GM23338 (cell line): ENCODE measurements at regions not wholly inside any gene's neighbourhood (a gene's known extent, or its start where the extent isn't known, plus 50 kb on each side); places are given as distances from the start of the nearest gene placed in this dataset.

Experiments used
- ATAC-seq: fragments of 200-7000 bp; cut with Tn5 transposase; 3 replicates; pipeline ENCODE4 v1.9.1; 2020
- DNase-seq: peaks from one replicate; pipeline ENCODE4 v3.0.0-alpha.2; 2015; ENCODE audit warnings: low spot score
- H2AFZ ChIP-seq: fragments of 200-600 bp; sonication (generic); 2 replicates; pipeline ENCODE4 v1.8.0; 2016; ENCODE audit warnings: antibody characterized with exemption, mild to moderate bottlenecking, moderate library complexity
- H3F3A ChIP-seq: fragments of 200-600 bp; sonication (generic); replicated peaks from 2 replicates; pipeline ENCODE4 v1.8.0; 2017; ENCODE audit warnings: antibody characterized with exemption, mixed run types, low read depth
- H3K27ac ChIP-seq: fragments of 200-600 bp; sonication (generic); 2 replicates; pipeline ENCODE4 v1.6.1; 2016; ENCODE audit warnings: low read depth
- H3K27me3 ChIP-seq: fragments of 200-600 bp; sonication (generic); 2 replicates; pipeline ENCODE4 v1.8.0; 2016; ENCODE audit warnings: mild to moderate bottlenecking, mixed run types, moderate library complexity; ENCODE audit not compliant: insufficient read depth
- H3K36me3 ChIP-seq: fragments of 200-600 bp; sonication (generic); 2 replicates; pipeline ENCODE4 v1.8.0; 2016; ENCODE audit warnings: mild to moderate bottlenecking; ENCODE audit not compliant: insufficient read depth
- H3K4me1 ChIP-seq: fragments of 200-600 bp; sonication (generic); 2 replicates; pipeline ENCODE4 v1.8.0; 2016; ENCODE audit warnings: mild to moderate bottlenecking, moderate library complexity; ENCODE audit not compliant: insufficient read depth
- H3K4me2 ChIP-seq: fragments of 200-600 bp; sonication (generic); 2 replicates; pipeline ENCODE4 v1.7.1; 2017; ENCODE audit warnings: mixed run types
- H3K4me3 ChIP-seq: fragments of 200-600 bp; sonication (generic); 2 replicates; pipeline ENCODE4 v1.6.1; 2016; ENCODE audit warnings: mixed run types
- H3K79me2 ChIP-seq: fragments of 200-600 bp; sonication (generic); replicated peaks from 2 replicates; pipeline ENCODE4 v1.8.0; 2017; ENCODE audit warnings: mild to moderate bottlenecking; ENCODE audit not compliant: insufficient read depth
- H3K9me2 ChIP-seq: fragments of 200-600 bp; sonication (generic); 2 replicates; pipeline ENCODE4 v1.8.0; 2017; ENCODE audit not compliant: insufficient read depth
- H4K20me1 ChIP-seq: fragments of 200-600 bp; sonication (generic); replicated peaks from 2 replicates; pipeline ENCODE4 v1.8.0; 2017; ENCODE audit warnings: mild to moderate bottlenecking; ENCODE audit not compliant: insufficient read depth
- H3K27ac Mint-ChIP-seq: 2 replicates; pipeline ENCODE4 v1.8.0; 2020; ENCODE audit warnings: inconsistent platforms, mild to moderate bottlenecking, moderate library complexity, mixed read lengths
- H3K27me3 Mint-ChIP-seq: 3 replicates; pipeline ENCODE4 v1.8.0; 2022; ENCODE audit warnings: low read depth, mild to moderate bottlenecking, moderate library complexity, mixed read lengths, inconsistent platforms; ENCODE audit not compliant: insufficient read depth, poor library complexity
- H3K36me3 Mint-ChIP-seq: 3 replicates; pipeline ENCODE4 v1.8.0; 2021; ENCODE audit warnings: low read depth, mild to moderate bottlenecking, inconsistent platforms, moderate library complexity, mixed read lengths
- H3K4me1 Mint-ChIP-seq: 3 replicates; pipeline ENCODE4 v1.8.0; 2020; ENCODE audit warnings: mild to moderate bottlenecking, inconsistent platforms, mixed read lengths
- H3K4me3 Mint-ChIP-seq: 3 replicates; pipeline ENCODE4 v1.8.0; 2021; ENCODE audit warnings: moderate library complexity, mild to moderate bottlenecking, inconsistent platforms, mixed read lengths
- H3K9me3 Mint-ChIP-seq: 3 replicates; pipeline ENCODE4 v1.8.0; 2020; ENCODE audit warnings: moderate library complexity, mild to moderate bottlenecking, inconsistent platforms, mixed read lengths
- CREB1 ChIP-seq: fragments of 250-450 bp; sonication (Bioruptor Pico); IDR thresholded peaks from 2 replicates; pipeline ENCODE4 v1.5.0; 2020; ENCODE audit warnings: low read depth, mild to moderate bottlenecking, moderate library complexity
- EZH2 ChIP-seq: fragments of 200-600 bp; sonication (generic); IDR thresholded peaks from one replicate; pipeline ENCODE4 v1.8.0; 2017; ENCODE audit warnings: antibody characterized with exemption, mild to moderate bottlenecking, low read depth; ENCODE audit not compliant: unreplicated experiment
- EZH2phosphoT487 ChIP-seq: fragments of 200-600 bp; sonication (generic); IDR thresholded peaks from one replicate; pipeline ENCODE4 v1.8.1; 2018; ENCODE audit warnings: antibody characterized with exemption; ENCODE audit not compliant: unreplicated experiment
- JUNB ChIP-seq: IDR thresholded peaks from one replicate; pipeline ENCODE4 v1.6.1; 2016; ENCODE audit warnings: antibody characterized with exemption; ENCODE audit not compliant: unreplicated experiment
- NANOG ChIP-seq: IDR thresholded peaks from 2 replicates; pipeline ENCODE4 v1.6.1; 2016; ENCODE audit warnings: antibody characterized with exemption, borderline replicate concordance
- POLR2AphosphoS5 ChIP-seq: IDR thresholded peaks from 2 replicates; pipeline ENCODE4 v1.6.1; 2016; ENCODE audit warnings: antibody characterized with exemption, low read depth
- STAT1 ChIP-seq: IDR thresholded peaks from one replicate; pipeline ENCODE4 v1.6.1; 2016; ENCODE audit warnings: antibody characterized with exemption; ENCODE audit not compliant: unreplicated experiment
- ZNF114 ChIP-seq: fragments of 250-450 bp; sonication (Bioruptor Pico); IDR thresholded peaks from 2 replicates; pipeline ENCODE4 v1.5.0; 2020; ENCODE audit warnings: mild to moderate bottlenecking, moderate library complexity
- ZNF331 ChIP-seq: fragments of 250-450 bp; sonication (Bioruptor Pico); IDR thresholded peaks from 2 replicates; pipeline ENCODE4 v1.5.0; 2020; ENCODE audit warnings: low read depth, mild to moderate bottlenecking, moderate library complexity
- TF ChIP-seq, protein P1 (sequence below): IDR thresholded peaks from 2 replicates; pipeline ENCODE4 v1.6.1; 2016; ENCODE audit warnings: antibody characterized with exemption
- TF ChIP-seq, protein P2 (sequence below): fragments of 250-450 bp; sonication (Bioruptor Pico); IDR thresholded peaks from 2 replicates; pipeline ENCODE4 v1.5.0; 2020; ENCODE audit warnings: mild to moderate bottlenecking, moderate library complexity
- TF ChIP-seq, protein P3 (sequence below), 2 experiments: fragments of 200-600 bp in 1 of 2; sonication (generic) in 1 of 2; conservative IDR thresholded peaks; 2 replicates each; pipeline versions ENCODE4 v1.5.1 to v1.6.1; 2016 to 2017; ENCODE audit warnings: antibody characterized with exemption in 2 of 2, low read depth in 2 of 2, mild to moderate bottlenecking in 2 of 2, moderate library complexity in 1 of 2
- TF ChIP-seq, protein P4 (sequence below): IDR thresholded peaks from one replicate; pipeline ENCODE4 v1.6.1; 2018; ENCODE audit warnings: antibody characterized with exemption; ENCODE audit not compliant: unreplicated experiment

DNA sequence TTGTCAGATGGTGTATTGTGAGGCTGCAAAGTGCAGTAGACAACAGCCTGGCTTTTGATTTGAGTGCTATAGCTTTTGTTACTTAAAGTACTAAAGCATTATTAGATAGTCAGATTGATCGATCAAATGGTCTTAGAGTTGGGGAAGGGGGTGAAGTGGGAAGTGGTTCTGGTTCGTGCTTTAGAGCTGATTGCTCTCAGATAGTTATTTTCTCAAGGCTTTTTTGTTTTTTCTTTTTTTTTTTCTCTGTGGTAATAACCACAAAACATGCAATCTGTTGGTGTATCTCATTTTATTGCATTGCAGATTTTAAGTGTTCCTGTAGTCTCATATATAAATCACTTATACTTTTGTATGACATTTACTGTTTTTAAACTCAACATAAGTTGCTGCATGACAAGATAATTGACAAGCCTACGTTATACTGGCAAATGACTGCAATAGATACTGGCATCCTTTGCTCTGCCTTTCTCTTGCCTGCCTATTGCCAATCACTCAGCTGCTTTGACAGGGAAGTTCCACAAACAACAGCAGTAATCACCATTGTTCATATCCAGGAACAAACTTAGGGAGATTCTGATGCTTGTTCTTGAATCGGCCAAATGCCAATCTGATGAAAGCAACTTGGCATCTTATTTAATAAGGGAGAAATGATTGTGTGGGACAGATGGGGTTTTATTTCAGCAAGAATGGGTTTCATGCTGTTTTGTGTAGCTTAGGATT lies 125.0 kb upstream of the B3GALT2 start:
- ATAC-seq (no peak), DNase-seq (no peak)
- Histone ChIP-seq H3K4me3 (no peak overlapping the region), H3K36me3 (no peaks in the 10 kb centered on the region), H2AFZ (no peak overlapping the region), H3K27ac (no peak overlapping the region), H3K27me3 (no peaks in the 10 kb centered on the region), H3F3A (no peaks in the 10 kb centered on the region), H3K79me2 (no peaks in the 10 kb centered on the region), H3K4me2 (no peak overlapping the region), H3K9me2 (no peaks in the 10 kb centered on the region), H3K4me1 (no peaks in the 10 kb centered on the region), H4K20me1 (no peaks in the 10 kb centered on the region)
- no peak for TF ChIP-seq JUNB
- TF ChIP-seq STAT1 = no peak
- no peak for TF ChIP-seq EZH2phosphoT487
- TF ChIP-seq, protein P1, sequence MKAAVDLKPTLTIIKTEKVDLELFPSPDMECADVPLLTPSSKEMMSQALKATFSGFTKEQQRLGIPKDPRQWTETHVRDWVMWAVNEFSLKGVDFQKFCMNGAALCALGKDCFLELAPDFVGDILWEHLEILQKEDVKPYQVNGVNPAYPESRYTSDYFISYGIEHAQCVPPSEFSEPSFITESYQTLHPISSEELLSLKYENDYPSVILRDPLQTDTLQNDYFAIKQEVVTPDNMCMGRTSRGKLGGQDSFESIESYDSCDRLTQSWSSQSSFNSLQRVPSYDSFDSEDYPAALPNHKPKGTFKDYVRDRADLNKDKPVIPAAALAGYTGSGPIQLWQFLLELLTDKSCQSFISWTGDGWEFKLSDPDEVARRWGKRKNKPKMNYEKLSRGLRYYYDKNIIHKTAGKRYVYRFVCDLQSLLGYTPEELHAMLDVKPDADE = no peak
- no peak for TF ChIP-seq POLR2AphosphoS5
- TF ChIP-seq, protein P2, sequence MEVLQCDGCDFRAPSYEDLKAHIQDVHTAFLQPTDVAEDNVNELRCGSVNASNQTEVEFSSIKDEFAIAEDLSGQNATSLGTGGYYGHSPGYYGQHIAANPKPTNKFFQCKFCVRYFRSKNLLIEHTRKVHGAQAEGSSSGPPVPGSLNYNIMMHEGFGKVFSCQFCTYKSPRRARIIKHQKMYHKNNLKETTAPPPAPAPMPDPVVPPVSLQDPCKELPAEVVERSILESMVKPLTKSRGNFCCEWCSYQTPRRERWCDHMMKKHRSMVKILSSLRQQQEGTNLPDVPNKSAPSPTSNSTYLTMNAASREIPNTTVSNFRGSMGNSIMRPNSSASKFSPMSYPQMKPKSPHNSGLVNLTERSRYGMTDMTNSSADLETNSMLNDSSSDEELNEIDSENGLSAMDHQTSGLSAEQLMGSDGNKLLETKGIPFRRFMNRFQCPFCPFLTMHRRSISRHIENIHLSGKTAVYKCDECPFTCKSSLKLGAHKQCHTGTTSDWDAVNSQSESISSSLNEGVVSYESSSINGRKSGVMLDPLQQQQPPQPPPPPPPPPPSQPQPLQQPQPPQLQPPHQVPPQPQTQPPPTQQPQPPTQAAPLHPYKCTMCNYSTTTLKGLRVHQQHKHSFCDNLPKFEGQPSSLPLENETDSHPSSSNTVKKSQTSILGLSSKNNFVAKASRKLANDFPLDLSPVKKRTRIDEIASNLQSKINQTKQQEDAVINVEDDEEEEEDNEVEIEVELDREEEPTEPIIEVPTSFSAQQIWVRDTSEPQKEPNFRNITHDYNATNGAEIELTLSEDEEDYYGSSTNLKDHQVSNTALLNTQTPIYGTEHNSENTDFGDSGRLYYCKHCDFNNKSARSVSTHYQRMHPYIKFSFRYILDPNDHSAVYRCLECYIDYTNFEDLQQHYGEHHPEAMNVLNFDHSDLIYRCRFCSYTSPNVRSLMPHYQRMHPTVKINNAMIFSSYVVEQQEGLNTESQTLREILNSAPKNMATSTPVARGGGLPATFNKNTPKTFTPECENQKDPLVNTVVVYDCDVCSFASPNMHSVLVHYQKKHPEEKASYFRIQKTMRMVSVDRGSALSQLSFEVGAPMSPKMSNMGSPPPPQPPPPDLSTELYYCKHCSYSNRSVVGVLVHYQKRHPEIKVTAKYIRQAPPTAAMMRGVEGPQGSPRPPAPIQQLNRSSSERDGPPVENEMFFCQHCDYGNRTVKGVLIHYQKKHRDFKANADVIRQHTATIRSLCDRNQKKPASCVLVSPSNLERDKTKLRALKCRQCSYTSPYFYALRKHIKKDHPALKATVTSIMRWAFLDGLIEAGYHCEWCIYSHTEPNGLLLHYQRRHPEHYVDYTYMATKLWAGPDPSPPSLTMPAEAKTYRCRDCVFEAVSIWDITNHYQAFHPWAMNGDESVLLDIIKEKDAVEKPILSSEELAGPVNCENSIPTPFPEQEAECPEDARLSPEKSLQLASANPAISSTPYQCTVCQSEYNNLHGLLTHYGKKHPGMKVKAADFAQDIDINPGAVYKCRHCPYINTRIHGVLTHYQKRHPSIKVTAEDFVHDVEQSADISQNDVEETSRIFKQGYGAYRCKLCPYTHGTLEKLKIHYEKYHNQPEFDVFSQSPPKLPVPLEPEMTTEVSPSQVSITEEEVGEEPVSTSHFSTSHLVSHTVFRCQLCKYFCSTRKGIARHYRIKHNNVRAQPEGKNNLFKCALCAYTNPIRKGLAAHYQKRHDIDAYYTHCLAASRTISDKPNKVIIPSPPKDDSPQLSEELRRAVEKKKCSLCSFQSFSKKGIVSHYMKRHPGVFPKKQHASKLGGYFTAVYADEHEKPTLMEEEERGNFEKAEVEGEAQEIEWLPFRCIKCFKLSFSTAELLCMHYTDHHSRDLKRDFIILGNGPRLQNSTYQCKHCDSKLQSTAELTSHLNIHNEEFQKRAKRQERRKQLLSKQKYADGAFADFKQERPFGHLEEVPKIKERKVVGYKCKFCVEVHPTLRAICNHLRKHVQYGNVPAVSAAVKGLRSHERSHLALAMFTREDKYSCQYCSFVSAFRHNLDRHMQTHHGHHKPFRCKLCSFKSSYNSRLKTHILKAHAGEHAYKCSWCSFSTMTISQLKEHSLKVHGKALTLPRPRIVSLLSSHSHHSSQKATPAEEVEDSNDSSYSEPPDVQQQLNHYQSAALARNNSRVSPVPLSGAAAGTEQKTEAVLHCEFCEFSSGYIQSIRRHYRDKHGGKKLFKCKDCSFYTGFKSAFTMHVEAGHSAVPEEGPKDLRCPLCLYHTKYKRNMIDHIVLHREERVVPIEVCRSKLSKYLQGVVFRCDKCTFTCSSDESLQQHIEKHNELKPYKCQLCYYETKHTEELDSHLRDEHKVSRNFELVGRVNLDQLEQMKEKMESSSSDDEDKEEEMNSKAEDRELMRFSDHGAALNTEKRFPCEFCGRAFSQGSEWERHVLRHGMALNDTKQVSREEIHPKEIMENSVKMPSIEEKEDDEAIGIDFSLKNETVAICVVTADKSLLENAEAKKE (CRISPR knock-in tag) = no peak
- TF ChIP-seq ZNF331 (CRISPR knock-in tag) = no peak
- TF ChIP-seq EZH2 = no peak
- TF ChIP-seq NANOG = no peak
- TF ChIP-seq ZNF114 (CRISPR knock-in tag) = no peak
- no peak for TF ChIP-seq CREB1 (CRISPR knock-in tag)
- TF ChIP-seq, protein P3, sequence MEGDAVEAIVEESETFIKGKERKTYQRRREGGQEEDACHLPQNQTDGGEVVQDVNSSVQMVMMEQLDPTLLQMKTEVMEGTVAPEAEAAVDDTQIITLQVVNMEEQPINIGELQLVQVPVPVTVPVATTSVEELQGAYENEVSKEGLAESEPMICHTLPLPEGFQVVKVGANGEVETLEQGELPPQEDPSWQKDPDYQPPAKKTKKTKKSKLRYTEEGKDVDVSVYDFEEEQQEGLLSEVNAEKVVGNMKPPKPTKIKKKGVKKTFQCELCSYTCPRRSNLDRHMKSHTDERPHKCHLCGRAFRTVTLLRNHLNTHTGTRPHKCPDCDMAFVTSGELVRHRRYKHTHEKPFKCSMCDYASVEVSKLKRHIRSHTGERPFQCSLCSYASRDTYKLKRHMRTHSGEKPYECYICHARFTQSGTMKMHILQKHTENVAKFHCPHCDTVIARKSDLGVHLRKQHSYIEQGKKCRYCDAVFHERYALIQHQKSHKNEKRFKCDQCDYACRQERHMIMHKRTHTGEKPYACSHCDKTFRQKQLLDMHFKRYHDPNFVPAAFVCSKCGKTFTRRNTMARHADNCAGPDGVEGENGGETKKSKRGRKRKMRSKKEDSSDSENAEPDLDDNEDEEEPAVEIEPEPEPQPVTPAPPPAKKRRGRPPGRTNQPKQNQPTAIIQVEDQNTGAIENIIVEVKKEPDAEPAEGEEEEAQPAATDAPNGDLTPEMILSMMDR (conservative IDR thresholded peaks at IDR 0.05; ENCODE audit: low read depth in 2 of 2) = no peak
- TF ChIP-seq, protein P4, sequence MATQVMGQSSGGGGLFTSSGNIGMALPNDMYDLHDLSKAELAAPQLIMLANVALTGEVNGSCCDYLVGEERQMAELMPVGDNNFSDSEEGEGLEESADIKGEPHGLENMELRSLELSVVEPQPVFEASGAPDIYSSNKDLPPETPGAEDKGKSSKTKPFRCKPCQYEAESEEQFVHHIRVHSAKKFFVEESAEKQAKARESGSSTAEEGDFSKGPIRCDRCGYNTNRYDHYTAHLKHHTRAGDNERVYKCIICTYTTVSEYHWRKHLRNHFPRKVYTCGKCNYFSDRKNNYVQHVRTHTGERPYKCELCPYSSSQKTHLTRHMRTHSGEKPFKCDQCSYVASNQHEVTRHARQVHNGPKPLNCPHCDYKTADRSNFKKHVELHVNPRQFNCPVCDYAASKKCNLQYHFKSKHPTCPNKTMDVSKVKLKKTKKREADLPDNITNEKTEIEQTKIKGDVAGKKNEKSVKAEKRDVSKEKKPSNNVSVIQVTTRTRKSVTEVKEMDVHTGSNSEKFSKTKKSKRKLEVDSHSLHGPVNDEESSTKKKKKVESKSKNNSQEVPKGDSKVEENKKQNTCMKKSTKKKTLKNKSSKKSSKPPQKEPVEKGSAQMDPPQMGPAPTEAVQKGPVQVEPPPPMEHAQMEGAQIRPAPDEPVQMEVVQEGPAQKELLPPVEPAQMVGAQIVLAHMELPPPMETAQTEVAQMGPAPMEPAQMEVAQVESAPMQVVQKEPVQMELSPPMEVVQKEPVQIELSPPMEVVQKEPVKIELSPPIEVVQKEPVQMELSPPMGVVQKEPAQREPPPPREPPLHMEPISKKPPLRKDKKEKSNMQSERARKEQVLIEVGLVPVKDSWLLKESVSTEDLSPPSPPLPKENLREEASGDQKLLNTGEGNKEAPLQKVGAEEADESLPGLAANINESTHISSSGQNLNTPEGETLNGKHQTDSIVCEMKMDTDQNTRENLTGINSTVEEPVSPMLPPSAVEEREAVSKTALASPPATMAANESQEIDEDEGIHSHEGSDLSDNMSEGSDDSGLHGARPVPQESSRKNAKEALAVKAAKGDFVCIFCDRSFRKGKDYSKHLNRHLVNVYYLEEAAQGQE = no peak
- Mint-ChIP-seq H3K27ac (no peak overlapping the region), H3K4me3 (no peak overlapping the region), H3K27me3 (no peaks in the 10 kb centered on the region), H3K9me3 (no peaks in the 10 kb centered on the region), H3K36me3 (no peaks in the 10 kb centered on the region), H3K4me1 (no peaks in the 10 kb centered on the region; the same call in 2 of the 3 replicates)
